GM13977 (cell line): ENCODE measurements at regions not wholly inside any gene's neighbourhood (a gene's known extent, or its start where the extent isn't known, plus 50 kb on each side); places are given as distances from the start of the nearest gene placed in this dataset.
"Not testable (repeated sequence)": the region's sequence is repeated elsewhere in the genome, so short reads cannot be mapped to it uniquely, and the experiment has no call there.

Experiments used
- DNase-seq: peaks from one replicate; pipeline ENCODE4 v3.0.0; 2012; ENCODE audit warnings: low spot score
- CTCF ChIP-seq: IDR thresholded peaks from 2 replicates; pipeline ENCODE4 v1.5.1; 2012; ENCODE audit warnings: mild to moderate bottlenecking, control low read depth; ENCODE audit not compliant: insufficient read depth; ENCODE audit errors: extremely low read depth, missing control alignments
- in situ Hi-C: fragments of 300-500 bp; cut with MboI; formaldehyde crosslinking; loops from one replicate; pipeline ENCODE4 v1.12.0; 2022; ENCODE audit warnings: low sequenced_read_pairs, low pct_unique_long_range_greater_than_20kb, mixed read lengths, inconsistent platforms; ENCODE audit not compliant: unreplicated experiment

GRCh38 chr4:116561768-116562167 lies 523.6 kb downstream of the TRAM1L1 start:
- no peak for DNase-seq
- TF ChIP-seq CTCF, result no peak
- in situ Hi-C loops, result no loop called here

- no peak for DNase-seq
- in situ Hi-C loops, result no loop called here
Measured at GRCh38 chr4:116551806-116552205, 533.6 kb downstream of the TRAM1L1 start.

GRCh38 chr4:116547632-116548031 lies 537.7 kb downstream of the TRAM1L1 start:
- in situ Hi-C loops, result no loop called here
- TF ChIP-seq CTCF, result no peak
- DNase-seq, result no peak

More at GRCh38 chr4:116551806-116552205, 533.6 kb downstream of the TRAM1L1 start:
- TF ChIP-seq CTCF, result no peak

- TF ChIP-seq CTCF, result no peak
- in situ Hi-C loops, result no loop called here
- no peak for DNase-seq
Measured at GRCh38 chr4:116546759-116547158, 538.6 kb downstream of the TRAM1L1 start.

GRCh38 chr4:116544946-116545345 lies 540.4 kb downstream of the TRAM1L1 start:
- no peak for TF ChIP-seq CTCF
- no peak for DNase-seq
- in situ Hi-C loops, result no loop called here

- no peak for DNase-seq
- in situ Hi-C loops, result no loop called here
- no peak for TF ChIP-seq CTCF
Measured at GRCh38 chr4:116539744-116540143, 545.6 kb downstream of the TRAM1L1 start.

GRCh38 chr4:116537828-116538227 lies 547.5 kb downstream of the TRAM1L1 start:
- no peak for TF ChIP-seq CTCF
- no peak for DNase-seq
- in situ Hi-C loops, result no loop called here

- in situ Hi-C loops, DNase-seq: not testable (repeated sequence)
Measured at GRCh38 chr4:116536024-116536423, 549.4 kb downstream of the TRAM1L1 start.
